Middle frontal gyrus (tissue), 1 donor: ENCODE measurements at regions not wholly inside any gene's neighbourhood (a gene's known extent, or its start where the extent isn't known, plus 50 kb on each side); places are given as distances from the start of the nearest gene placed in this dataset.

Experiments
- DNase-seq: peaks from one replicate; pipeline ENCODE4 v3.0.0-alpha.2; 2015; ENCODE audit warnings: low spot score; ENCODE audit errors: extremely low spot score

DNA sequence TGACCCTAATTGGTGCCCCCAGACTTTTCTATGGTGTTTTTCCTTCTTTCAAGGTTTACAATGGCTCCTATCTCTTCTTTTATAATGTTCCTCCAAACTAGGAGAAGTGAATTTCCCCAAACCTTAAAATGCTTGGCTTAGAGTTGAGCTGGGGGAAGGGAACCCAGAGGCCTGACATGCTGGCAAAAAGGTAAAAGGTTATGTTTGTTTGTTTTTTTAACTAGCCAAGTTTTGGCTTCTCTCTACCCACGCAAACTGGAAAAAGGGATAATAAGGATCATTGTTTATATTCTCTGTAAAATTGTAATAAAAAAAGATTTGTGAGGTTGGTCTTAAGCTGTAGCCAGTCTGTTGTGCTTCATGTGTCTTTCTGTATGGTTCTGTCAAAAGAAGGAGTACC lies 477.0 kb downstream of the IPMK start:
- no peak for DNase-seq

DNA sequence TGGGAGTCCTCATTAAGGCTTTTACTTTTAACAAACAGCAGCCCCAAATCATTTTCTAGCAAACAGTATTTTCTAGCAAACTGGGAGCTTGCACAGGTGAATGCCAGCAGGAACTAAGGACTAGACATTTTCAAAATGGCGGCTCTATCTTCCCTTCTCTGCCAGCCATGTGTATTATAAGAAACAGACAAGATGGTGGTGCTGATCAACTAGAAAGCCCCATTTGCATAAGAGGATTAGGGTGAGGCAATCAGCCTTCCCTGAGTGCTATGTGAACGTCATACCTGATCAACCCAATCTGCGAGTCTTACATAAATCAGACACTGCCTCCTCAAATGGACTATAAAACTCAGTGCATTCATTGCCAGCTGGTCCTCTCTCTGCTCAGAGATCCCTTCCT lies 479.6 kb downstream of the IPMK start:
- no peak for DNase-seq

DNA sequence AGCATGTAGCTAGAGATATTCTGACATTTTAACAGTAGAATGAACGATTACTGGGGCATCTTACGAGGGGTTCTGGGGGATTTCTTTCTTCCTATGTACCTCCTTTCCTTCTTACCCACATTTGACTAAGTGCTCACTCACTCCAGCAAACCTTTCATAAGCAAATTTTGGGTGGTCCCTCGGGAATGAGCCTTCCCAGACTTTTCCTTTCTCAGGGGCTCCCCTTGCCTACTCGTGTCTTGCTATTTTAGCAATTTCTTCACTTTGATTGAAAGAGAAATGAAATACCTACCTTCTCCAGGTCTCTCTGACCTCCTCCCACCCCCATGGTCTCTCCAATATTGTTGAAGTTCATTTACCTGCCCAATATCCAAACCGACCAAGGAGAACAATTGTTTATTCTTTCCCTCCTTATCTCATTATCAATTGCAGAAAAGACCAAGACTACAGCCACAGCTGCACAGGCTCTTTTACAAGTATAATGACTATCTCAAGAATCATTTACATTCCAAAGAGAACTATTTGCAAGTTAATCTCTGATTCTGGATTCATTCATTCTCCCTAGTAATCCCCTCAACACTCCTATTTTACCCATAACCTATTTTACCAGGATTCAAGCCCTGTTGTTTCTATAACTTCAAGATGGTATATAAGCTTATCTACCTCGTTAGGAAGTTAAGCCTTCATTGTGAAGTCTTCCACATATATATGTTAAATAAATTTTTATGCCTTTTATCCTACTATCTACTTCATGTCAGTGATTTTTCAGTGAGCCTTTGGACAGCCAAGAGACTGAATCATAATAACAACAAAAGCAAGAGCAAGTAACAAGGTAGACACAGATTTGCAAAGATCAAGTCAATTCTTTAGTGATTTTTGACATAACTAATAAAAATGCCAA lies 480.6 kb downstream of the IPMK start:
- DNase-seq: no peak

DNA sequence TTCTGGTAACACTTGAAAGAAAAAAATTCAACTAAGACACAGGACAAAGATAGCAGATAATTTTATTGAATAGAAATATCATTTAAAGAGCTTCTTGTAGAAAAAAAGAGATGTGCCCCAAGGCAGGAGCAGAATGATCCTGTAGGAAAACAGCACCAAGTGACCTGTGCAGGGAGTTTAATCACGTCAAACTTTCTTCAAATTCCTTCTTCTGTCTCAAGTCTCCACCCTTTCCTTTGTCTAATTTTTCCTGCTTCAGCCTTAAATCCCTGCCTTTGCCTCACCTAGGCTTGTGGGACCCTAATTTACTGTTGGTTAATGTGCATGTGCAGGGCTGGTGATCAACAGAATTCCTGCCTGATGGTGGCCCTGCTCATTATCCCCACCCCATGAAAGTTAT lies 481.4 kb downstream of the IPMK start:
- no peak for DNase-seq

DNA sequence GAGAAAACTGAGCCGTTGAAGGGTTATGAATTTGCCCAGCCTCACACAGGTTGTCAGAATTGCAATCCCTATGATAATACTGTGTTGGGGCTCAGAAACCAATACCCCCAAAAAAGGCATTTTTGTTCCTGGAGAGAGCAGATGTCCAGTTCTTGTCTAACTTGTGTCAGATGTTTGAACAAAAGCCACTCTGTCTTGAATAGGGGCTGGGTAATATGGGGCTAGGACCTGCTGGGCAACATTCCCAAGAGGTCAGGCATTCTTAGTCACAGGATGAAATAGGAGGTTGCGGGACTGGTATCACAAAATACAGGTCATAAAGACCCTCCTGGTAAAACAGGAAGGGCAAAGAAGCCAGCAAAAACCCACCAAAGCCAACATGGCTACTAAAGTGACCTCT lies 482.1 kb downstream of the IPMK start:
- no peak for DNase-seq

DNA sequence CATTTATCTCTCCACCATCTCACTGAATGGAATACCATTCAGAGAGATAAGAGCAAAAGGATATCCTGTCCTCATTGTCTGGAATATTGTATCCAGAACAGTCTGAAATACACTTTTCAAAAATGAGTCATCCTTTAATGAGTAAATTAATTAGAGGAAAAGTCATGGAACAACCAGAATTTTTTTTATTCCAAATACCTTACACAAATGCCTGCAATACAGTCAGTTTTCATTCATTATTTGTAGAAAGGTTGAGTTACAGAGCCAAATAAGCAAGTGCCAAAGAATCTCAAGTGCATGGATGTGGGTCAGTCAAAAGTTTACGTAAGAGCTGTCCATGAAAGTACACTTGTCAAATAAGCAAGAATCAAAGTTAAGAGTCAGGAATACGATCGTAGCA lies 482.6 kb downstream of the IPMK start:
- DNase-seq: no peak

DNA sequence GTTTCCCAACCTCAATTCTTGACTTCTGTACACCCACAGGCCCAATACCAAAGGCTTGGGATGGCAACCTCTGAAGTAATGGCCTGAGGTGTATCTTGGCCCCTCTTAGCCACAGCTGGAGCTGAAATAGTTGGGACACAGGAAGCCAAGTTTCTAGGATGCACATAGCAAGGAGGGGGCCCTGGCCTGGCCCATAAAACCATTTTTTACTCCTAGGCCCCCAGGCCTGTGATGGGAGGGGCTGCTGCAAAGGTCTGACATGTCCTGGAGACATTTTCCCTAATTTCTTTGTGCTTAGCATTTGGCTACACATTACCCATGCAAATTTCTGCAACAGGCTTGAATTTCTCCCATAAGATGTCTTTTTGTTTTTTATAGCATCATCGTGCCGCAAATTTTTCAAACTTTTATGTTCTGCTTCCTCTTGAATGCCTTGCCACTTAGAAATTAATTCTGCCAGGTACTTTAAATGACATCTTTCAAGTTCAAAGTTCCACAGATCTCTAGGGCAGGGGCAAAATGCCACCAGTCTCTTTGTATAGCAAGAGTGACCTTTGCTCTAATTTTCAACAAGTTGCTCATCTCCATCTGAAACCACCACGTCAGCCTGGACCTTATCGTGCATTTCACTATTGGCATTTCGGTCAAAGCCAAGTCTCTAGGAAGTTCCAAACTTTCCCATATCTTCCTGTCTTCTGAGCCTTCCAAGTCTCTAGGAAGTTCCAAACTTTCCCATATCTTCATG lies 490.8 kb downstream of the IPMK start:
- DNase-seq: no peak

DNA sequence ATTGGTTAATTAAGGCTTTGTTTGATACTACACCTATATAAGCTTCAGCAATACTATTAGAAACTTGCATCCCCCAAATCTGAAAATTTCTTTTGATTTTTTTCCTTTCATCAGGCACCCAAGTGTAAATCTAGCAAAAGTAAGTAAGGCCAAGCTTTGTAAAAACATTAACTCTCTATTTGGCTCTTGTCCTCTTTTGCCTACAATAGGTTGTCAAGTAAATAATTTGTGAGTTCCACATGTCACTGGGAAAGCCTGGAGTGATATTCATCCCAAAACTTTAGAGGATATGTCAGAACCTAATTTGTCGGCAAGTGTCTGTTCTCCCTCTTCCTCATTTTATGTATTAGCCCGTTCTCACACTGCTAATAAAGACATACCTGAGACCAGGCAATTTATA lies 492.4 kb downstream of the IPMK start:
- DNase-seq: no peak

DNA sequence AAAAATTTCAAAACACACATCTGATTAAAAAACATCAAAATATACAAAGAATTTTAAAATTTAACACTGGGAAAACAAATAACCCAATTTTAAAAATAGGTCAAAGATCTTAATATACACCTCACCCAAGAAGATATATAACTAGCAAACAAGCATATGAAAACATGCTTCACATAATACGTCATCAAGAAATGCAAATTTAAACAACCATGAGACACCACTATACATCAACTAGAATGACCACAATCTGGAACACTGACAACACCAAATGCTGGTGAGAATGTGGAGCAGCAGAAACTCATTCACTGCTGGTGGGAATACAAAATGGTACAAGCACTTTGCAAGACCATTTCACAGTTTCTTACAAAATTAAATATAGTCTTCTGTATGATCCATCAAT lies 498.4 kb downstream of the IPMK start:
- DNase-seq: no peak

DNA sequence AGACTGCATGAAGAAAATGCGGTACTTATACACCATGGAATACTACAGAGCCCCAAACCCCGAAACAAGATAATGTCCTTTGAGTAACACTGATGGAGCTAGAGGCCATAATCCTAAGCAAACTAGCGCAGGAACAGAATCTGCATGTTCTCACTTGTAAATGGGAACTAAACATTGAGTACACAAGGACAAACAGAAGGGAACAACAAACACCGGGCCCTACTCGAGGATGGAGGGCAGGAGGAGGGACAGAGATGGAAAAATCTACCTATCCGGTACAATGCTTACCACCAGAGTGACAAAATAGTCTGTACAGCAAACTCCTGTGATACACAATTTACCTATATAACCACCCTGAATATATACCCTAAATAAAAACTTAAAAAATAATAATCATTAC lies 507.9 kb downstream of the IPMK start:
- DNase-seq: no peak

DNA sequence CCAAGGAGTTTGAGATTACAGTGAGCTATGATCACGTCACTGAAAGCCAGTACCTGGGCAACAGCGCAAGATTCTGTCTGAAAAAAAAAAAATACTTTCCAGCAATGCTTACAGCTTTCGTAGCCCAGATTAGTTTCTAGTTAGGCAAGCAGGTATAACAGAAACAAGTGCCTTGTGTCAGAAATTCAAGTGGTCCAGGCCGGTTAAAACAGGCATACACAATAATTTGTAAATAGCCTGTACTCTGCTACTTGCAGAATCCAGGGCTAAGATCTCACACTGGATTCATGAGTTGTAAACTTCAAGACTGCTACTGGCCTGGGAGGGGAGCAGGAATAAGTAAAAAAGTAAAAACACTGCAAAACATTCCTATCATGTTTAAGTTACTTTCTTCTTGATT lies 512.9 kb downstream of the IPMK start:
- DNase-seq: no peak

DNA sequence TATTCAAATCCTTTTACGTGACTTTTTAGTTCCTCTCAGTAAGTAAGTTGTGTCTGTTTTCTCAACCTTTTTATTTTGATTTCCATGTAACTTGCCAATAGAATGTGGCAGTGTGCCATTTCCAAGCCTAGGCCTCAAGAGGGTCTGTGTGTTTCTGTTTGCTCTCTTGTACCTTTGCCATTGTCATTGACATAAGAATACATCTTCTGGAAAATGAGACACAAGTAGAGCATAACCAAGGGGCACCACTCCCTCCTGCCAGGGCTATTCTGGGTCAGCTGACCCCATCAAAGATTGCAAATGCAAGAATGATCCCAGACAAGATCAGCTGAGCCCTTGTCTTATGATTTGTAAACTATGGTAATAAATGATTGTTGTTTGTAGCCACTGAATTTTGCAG lies 524.0 kb downstream of the IPMK start:
- DNase-seq: no peak

DNA sequence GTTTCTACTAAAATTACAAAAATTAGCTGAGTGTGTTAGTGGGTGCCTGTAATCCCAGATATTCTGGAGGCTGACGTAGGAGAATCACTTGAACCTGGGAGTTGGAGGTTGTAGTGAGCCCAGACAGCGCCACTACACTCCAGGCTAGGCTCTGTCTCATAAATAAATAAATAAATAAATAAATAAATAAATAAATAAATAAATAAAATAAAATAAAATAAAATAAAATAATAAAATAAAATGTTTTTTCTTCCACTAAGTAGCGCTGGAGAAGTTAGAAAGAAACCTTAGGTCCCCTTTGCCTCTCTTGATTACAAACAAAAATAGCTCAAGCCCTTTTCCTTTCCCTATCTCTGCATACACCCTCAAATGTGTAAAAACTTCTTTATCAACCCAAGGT lies 525.9 kb downstream of the IPMK start:
- no peak for DNase-seq

DNA sequence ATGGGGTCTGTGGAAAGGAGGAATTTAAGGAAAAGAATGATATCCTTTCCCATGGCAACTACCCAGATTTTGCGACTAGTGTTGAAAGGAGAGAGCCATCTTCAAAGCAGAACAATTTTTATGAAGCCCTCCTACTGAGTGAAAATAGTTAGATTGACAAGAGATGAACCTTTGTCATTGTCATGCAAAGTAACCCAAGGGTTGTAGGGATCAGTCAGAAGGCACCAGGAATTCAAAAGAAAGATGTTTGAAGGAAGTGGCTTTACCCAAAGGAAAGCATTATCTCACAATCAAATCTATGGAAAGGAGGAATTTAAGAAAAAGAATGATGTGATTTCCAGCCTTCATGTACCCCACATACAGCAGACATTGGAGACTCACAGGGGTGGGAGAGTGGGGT lies 544.4 kb downstream of the IPMK start:
- DNase-seq: no peak

DNA sequence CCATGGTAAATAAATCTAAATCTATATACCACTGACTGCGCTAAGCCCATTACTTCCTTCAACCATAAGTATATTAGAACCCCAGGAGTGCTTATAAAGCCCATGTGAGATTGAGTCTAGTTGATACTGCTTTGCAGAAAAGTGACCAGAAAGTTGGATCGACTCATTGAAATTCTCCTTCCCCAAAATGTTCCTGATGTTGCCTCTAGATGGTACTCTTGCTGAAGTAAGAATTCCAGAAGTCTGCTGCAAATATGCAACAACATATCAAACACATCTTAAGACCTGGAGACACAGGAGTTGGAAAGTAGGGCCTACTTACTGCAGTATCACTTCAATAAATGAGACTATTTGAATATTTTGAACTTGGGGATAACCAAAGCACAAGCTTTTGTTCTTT lies 550.8 kb downstream of the IPMK start:
- no peak for DNase-seq

DNA sequence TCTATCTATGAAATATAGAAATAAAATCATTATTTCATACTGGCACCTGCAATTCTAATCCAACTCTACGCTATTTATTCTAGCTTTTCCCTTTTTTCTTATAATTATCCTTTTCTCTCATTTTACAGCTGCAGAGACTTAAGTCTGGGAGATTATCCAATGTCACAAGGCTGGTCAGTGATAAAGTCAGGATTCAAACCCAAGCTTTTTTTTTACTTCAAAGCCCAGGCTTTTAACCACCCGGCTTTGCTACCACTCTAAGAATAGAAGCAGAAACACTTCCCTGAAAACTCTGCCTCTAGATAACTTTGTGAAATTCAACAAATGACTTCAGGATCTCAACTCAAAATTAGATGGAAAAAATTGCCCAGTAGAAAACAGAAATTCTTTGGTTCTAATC lies 552.5 kb downstream of the IPMK start:
- no peak for DNase-seq

DNA sequence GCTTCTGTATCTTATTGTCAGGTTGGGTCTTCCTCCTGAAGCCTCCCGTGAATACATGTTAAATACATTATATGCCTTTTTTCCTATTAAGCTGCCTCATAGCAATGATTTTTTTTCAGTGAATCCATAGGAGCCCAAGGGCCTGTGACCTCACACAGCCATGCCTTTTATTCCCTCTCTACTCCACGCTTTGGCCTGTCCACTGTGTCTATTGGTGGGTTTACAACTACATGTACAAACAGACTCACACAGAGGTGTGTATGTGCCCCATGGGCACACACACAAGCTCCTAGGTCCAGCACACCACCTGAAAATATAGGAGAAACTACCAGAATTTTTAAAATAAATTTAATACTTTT lies 560.4 kb downstream of the IPMK start:
- no peak for DNase-seq

DNA sequence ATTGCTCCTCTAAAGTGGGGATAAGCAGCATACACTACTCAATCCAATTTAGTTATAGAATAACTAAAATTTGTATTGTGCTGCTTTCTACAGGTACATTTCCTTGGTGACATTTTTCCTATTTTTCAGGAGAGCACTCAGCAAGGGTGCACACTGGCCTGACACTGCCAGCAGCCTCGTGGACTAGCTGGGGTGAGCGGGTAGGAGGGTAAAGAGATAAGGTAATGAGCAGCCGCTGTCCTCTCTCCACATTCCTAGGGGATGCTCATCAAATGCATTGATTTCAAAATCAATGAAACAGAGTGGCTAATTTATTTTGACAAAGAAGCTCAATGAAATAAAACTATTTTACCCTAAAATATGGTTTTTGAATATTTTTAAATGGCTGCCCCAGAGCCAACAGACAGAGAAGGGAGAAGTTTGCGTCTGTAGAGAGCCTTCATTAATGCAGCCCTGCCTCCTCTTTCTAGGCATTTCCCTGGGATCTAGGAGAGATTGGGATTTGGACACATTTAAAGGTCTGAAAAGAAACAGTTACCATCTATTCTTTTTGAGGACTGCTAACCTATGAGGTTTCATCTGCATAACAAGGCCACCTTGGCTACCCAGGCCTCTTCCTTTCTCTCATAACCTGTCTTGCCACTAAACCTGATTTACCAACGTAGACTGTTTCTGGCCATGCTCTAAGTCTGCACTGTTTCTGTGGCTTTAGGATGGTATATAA lies 561.0 kb downstream of the IPMK start:
- DNase-seq: no peak

DNA sequence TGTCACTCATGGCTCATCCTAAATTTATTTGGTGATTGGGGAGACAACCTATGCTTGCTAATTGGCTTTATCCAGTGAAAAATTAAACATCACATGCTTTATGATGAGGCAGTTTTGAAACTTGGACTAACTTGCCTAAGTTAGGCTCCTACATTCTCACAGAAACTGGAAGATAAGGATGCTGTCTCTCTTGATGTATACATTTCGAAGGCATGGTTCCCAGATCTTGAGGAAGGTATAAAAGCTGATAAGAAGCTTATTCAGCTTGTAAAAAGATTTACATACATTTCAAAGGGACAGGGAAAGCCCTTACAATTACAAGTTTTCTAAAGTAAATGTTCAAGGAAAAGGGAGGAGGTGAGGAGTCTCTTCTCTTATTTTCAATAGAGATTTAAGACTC lies 561.7 kb downstream of the IPMK start:
- no peak for DNase-seq

DNA sequence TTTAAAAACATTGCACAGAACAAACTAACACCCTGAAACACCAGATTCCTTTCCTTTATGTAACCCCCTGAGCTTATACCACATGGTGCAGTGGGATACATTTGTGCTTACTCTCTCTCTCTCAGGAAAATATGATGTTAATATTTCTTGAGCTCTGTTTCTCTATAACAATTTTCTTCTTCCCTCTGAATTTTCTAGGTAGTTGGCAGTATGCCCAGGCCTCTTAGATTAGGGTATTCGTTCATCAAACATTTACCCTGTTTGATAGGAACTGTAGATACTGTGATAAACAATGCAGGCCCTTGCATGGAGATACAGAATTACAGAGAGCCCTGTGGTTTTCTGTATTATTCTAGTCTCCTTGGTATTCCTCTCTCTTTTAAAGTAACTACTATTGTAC lies 567.8 kb downstream of the IPMK start:
- DNase-seq: no peak

DNA sequence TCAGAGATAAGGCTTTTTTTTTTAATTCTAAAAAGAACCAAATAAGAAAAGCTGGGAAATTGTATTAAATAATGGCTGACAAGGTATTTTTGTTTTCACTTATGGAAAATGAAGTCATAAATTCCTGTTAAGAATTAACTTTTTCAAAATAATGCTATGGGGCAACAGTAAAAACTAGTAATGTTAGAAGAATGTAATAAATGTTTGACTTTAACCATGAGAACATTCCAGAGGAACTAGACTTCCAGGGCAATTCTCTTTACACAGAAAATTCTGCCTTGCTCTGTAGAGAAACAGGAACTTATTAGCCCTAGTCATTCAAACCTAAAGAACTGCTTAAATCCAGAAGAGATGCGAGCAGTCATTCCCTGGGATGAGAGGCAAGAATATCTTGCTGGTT lies 571.1 kb downstream of the IPMK start:
- no peak for DNase-seq

DNA sequence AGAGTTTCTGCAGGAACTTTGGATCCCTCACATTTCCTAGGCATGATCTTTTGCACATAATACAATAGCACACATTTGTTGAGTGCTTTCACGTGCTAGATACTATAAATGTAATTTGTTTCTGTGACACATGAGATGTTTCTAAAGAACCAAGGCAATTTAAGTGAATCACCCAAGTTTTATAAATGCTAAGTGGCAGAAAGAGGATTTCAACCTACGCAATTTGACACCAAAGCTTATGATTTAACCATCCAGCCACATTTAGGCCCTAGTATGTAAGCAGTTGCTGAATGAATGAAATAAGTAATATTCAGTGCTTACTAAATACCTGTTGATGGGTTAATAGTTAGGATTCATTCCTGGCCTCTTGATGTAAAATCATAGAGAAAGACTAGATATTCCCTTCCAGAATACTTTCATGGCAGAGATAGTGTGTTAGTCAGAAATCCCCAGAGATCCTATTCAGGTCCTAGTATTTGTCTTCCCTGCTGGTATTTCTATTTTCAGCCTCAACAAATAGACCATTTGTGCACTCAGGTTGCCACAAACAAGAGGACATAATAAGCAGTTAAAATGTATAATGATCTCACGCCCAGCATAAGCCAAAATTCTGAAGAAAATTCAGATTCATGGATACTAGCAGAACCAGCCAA lies 572.6 kb downstream of the IPMK start:
- DNase-seq: no peak
